ENCODE measurements at regions not wholly inside any gene's neighbourhood (a gene's known extent, or its start where the extent isn't known, plus 50 kb on each side); places are given as distances from the start of the nearest gene placed in this dataset.

GRCh38 chr14:31993521-31993951, 83.6 kb upstream of the ARHGAP5 start:
- no TSS peak for BruUV-seq (replicated peaks)
- H3K9me3 Mint-ChIP-seq (ENCODE audit: unreplicated experiment): no peaks in the 10 kb centered on the region
- TF ChIP-seq CTCF (IDR thresholded peaks at IDR 0.05; ENCODE audit: unreplicated experiment): no peak
- H3K27ac Mint-ChIP-seq (ENCODE audit: low read depth, unreplicated experiment): peak overlapping the region; percentile 54
- H3K4me3 Mint-ChIP-seq (ENCODE audit: unreplicated experiment): no peak overlapping the region
- DNase-seq (ENCODE audit: unreplicated experiment): no peak
- intact Hi-C loops (cut with micrococcal nuclease): loop anchor here (5.0 to 10.0 kb wide), 3 partner anchors 49 to 261 kb away; partner anchors contain the start of gene ARHGAP5
- POLR2A ChIA-PET: interaction anchor here (0.9 to 3.7 kb wide), 5 partner anchors 13 to 94 kb away, joined by 3 to 17 read pairs (median 5); no protein-coding TSS in a partner anchor
- no peaks in the 10 kb centered on the region for H3K27me3 Mint-ChIP-seq (ENCODE audit: insufficient read depth, unreplicated experiment)
- H3K36me3 Mint-ChIP-seq (ENCODE audit: insufficient read depth, unreplicated experiment): peaks cover 10% of the 10 kb centered on the region
- H3K4me1 Mint-ChIP-seq (ENCODE audit: insufficient read depth, unreplicated experiment): peaks cover 71% of the 10 kb centered on the region
- CTCF ChIA-PET: interaction anchor here (2.1 to 2.3 kb wide), 2 partner anchors 11 to 59 kb away, joined by 6 to 8 read pairs; no protein-coding TSS in a partner anchor

GRCh38 chr14:31994391-31995033, 82.6 kb upstream of the ARHGAP5 start:
- ChIA-PET POLR2A (interaction anchor here (0.7 to 3.7 kb wide), 11 partner anchors 12 to 93 kb away, joined by 3 to 17 read pairs (median 4); no protein-coding TSS in a partner anchor), CTCF (interaction anchor here (2.1 to 2.3 kb wide), 2 partner anchors 10 to 60 kb away, joined by 6 to 8 read pairs; no protein-coding TSS in a partner anchor)
- Mint-ChIP-seq H3K27me3 (ENCODE audit: insufficient read depth, unreplicated experiment) (no peaks in the 10 kb centered on the region), H3K27ac (ENCODE audit: low read depth, unreplicated experiment) (peak overlapping the region; percentile 74), H3K9me3 (ENCODE audit: unreplicated experiment) (no peaks in the 10 kb centered on the region), H3K36me3 (ENCODE audit: insufficient read depth, unreplicated experiment) (peaks cover 6% of the 10 kb centered on the region), H3K4me1 (ENCODE audit: insufficient read depth, unreplicated experiment) (peaks cover 71% of the 10 kb centered on the region), H3K4me3 (ENCODE audit: unreplicated experiment) (no peak overlapping the region)
- DNase-seq (ENCODE audit: unreplicated experiment): peak; percentile 56
- no peak for TF ChIP-seq CTCF (IDR thresholded peaks at IDR 0.05; ENCODE audit: unreplicated experiment)
- intact Hi-C loops (cut with micrococcal nuclease): loop anchor here (5.0 to 10.0 kb wide), 3 partner anchors 50 to 260 kb away; partner anchors contain the start of gene ARHGAP5
- no TSS peak for BruUV-seq (replicated peaks)

- Mint-ChIP-seq H3K27ac (ENCODE audit: low read depth, unreplicated experiment) (no peak overlapping the region), H3K4me1 (ENCODE audit: insufficient read depth, unreplicated experiment) (peaks cover 23% of the 10 kb centered on the region), H3K27me3 (ENCODE audit: insufficient read depth, unreplicated experiment) (no peaks in the 10 kb centered on the region), H3K9me3 (ENCODE audit: unreplicated experiment) (no peaks in the 10 kb centered on the region), H3K36me3 (ENCODE audit: insufficient read depth, unreplicated experiment) (no peaks in the 10 kb centered on the region), H3K4me3 (ENCODE audit: unreplicated experiment) (no peak overlapping the region)
- no peak for TF ChIP-seq CTCF (IDR thresholded peaks at IDR 0.05; ENCODE audit: unreplicated experiment)
- BruUV-seq (replicated peaks): no TSS peak
- ChIA-PET POLR2A (interaction anchor here (1.0 kb wide), 1 partner anchor 60 kb away, joined by 3 read pairs; no protein-coding TSS in a partner anchor), CTCF (interaction anchor here (3.0 kb wide), 1 partner anchor 9 kb away, joined by 8 read pairs; no protein-coding TSS in a partner anchor)
- intact Hi-C loops (cut with micrococcal nuclease): no loop called here
- no peak for DNase-seq (ENCODE audit: unreplicated experiment)
These were observed 73.5 kb upstream of the ARHGAP5 start for GRCh38 chr14:32003585-32003984.

GRCh38 chr14:32004300-32004699, 72.8 kb upstream of the ARHGAP5 start:
- CTCF ChIA-PET: interaction anchor here (0.6 to 3.0 kb wide), 3 partner anchors 10 to 555 kb away, joined by 3 to 8 read pairs (median 3); no protein-coding TSS in a partner anchor
- peak; percentile 84 for DNase-seq (ENCODE audit: unreplicated experiment)
- POLR2A ChIA-PET: interaction anchor here (1.4 kb wide), 1 partner anchor 59 kb away, joined by 4 read pairs; no protein-coding TSS in a partner anchor

More at GRCh38 chr14:32004300-32004699, 72.8 kb upstream of the ARHGAP5 start:
- Mint-ChIP-seq H3K36me3 (ENCODE audit: insufficient read depth, unreplicated experiment) (no peaks in the 10 kb centered on the region), H3K4me1 (ENCODE audit: insufficient read depth, unreplicated experiment) (peaks cover 23% of the 10 kb centered on the region), H3K27me3 (ENCODE audit: insufficient read depth, unreplicated experiment) (no peaks in the 10 kb centered on the region), H3K4me3 (ENCODE audit: unreplicated experiment) (no peak overlapping the region), H3K9me3 (ENCODE audit: unreplicated experiment) (no peaks in the 10 kb centered on the region), H3K27ac (ENCODE audit: low read depth, unreplicated experiment) (peak overlapping the region; percentile 60)
- intact Hi-C loops (cut with micrococcal nuclease): no loop called here
- no peak for TF ChIP-seq CTCF (IDR thresholded peaks at IDR 0.05; ENCODE audit: unreplicated experiment)
- no TSS peak for BruUV-seq (replicated peaks)

Measured in MCF 10A (cell line).